MG63 (cell line): ENCODE measurements at regions not wholly inside any gene's neighbourhood (a gene's known extent, or its start where the extent isn't known, plus 50 kb on each side); places are given as distances from the start of the nearest gene placed in this dataset.
A peak's percentile ranks its signal among the peaks of the same experiment; 100 is the strongest.
"Not testable (repeated sequence)": the region's sequence is repeated elsewhere in the genome, so short reads cannot be mapped to it uniquely, and the experiment has no call there.

Experiments used
- DNase-seq: peaks from one replicate; pipeline ENCODE4 v3.0.0-alpha.2; 2020
- H3K27me3 ChIP-seq: fragments of 250-450 bp; sonication (Bioruptor Pico); 2 replicates; pipeline ENCODE4 v1.5.1; 2020; ENCODE audit warnings: mild to moderate bottlenecking, moderate library complexity
- H3K36me3 ChIP-seq: fragments of 250-450 bp; sonication (Bioruptor Pico); 2 replicates; pipeline ENCODE4 v1.5.1; 2020; ENCODE audit warnings: mild to moderate bottlenecking, moderate library complexity
- H3K4me3 ChIP-seq: fragments of 250-450 bp; sonication (Bioruptor Pico); 2 replicates; pipeline ENCODE4 v1.5.1; 2020; ENCODE audit warnings: mild to moderate bottlenecking, moderate library complexity
- H3K9me3 ChIP-seq: fragments of 250-450 bp; sonication (Bioruptor Pico); 2 replicates; pipeline ENCODE4 v1.5.1; 2020; ENCODE audit warnings: mild to moderate bottlenecking, moderate library complexity

- H3K9me3 ChIP-seq: no peaks in the 10 kb centered on the region
- no peak overlapping the region for H3K4me3 ChIP-seq
- DNase-seq: no peak
- no peaks in the 10 kb centered on the region for H3K27me3 ChIP-seq
- H3K36me3 ChIP-seq: no peaks in the 10 kb centered on the region
Observed at GRCh38 chr1:194473766-194474165, 1287.4 kb upstream of the B3GALT2 start.

DNA sequence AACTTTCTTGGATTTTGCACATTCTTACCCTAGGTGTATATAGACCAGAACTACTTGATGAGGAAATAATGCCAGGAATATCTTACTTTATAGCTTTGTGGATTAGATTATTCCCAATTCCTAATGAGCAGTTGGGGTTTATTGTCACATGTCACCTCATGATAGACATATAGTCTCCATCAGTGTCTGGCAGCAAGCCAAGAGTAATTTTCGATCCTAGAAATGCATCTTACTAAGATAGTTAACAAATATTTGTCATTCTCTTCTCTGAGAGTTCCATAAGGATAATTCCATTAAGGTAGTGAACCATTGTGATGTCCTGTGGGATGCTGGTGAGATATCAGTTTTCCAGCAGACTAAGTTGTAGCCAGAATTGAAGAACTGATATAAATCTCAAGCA, 1282.9 kb upstream of the B3GALT2 start:
- no peak overlapping the region for H3K4me3 ChIP-seq
- no peaks in the 10 kb centered on the region for H3K36me3 ChIP-seq
- no peaks in the 10 kb centered on the region for H3K27me3 ChIP-seq
- DNase-seq: no peak
- H3K9me3 ChIP-seq: no peaks in the 10 kb centered on the region

DNA sequence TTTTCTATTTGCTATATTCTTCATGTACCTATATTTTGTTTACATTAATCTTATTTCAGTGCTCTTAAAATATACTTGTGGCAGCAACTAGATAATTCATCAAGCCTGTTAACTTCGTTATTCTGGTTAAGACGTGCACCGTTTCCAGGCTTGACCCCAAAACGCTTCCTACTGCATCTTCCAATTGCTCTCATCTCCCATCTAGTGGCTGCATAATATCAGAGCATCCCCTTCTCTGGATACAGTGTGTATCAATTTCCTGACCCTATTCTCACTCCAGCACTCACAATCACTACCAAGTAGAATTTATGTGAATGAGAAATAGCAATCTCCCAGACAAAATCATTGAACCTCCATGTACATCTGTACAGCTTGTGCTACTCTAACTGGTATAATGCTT, 1280.3 kb upstream of the B3GALT2 start:
- H3K27me3 ChIP-seq: no peaks in the 10 kb centered on the region
- H3K4me3 ChIP-seq: no peak overlapping the region
- DNase-seq: no peak

DNA sequence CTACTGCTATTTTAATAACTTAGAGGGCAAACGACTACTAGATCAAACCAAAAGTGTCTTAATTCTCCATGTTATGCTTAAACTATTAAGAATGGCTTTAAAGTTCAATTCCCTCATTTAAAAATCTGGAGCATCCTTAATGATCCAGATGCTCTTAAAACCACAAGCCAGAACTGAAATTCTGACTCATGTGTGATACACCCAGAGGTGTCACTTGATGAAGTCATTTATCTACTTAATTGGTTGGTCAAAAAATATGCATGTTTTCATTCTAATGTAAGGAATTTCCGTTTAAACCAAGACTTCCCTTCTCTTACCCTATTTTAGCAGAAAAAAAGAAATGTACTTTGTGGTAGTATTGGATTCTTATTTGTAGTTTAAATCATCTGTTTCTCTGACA, 1261.2 kb upstream of the B3GALT2 start:
- Histone ChIP-seq H3K4me3 (no peak overlapping the region), H3K36me3 (no peaks in the 10 kb centered on the region), H3K9me3 (no peaks in the 10 kb centered on the region), H3K27me3 (no peaks in the 10 kb centered on the region)
- DNase-seq: no peak

More for the DNA sequence above, 1280.3 kb upstream of the B3GALT2 start:
- no peaks in the 10 kb centered on the region for H3K9me3 ChIP-seq
- H3K36me3 ChIP-seq: no peaks in the 10 kb centered on the region

- no peaks in the 10 kb centered on the region for H3K9me3 ChIP-seq
- no peak overlapping the region for H3K4me3 ChIP-seq
- no peak for DNase-seq
- no peaks in the 10 kb centered on the region for H3K27me3 ChIP-seq
- H3K36me3 ChIP-seq: no peaks in the 10 kb centered on the region
Observed at GRCh38 chr1:194445244-194445643, 1258.8 kb upstream of the B3GALT2 start.

- H3K27me3 ChIP-seq: no peaks in the 10 kb centered on the region
- DNase-seq: no peak
- H3K9me3 ChIP-seq: no peaks in the 10 kb centered on the region
- no peak overlapping the region for H3K4me3 ChIP-seq
- no peaks in the 10 kb centered on the region for H3K36me3 ChIP-seq
Observed at GRCh38 chr1:194442901-194443575, 1256.6 kb upstream of the B3GALT2 start.

DNA sequence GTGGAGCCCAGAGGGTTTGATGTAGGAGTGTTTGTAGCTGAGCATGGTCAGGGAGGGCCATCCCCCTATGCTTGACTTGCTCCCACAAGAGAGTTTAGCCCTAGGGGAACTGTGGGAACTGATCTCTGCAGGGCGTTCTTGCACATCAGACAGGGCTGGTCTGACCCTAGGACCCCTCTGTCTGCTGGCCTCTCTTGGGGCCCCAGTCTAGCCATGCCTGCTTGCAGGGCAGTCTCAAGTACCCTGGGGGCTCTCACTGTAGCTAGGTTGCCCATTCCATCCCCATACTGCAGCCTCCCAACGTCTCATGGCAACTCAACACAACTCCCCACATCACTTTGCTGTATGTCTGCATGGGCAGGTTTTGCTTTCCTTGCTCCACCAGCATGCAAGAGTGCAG, 1250.7 kb upstream of the B3GALT2 start:
- Histone ChIP-seq H3K27me3 (no peaks in the 10 kb centered on the region), H3K4me3 (no peak overlapping the region), H3K9me3 (no peaks in the 10 kb centered on the region), H3K36me3 (no peaks in the 10 kb centered on the region)
- DNase-seq: no peak

GRCh38 chr1:194431121-194431520, 1244.7 kb upstream of the B3GALT2 start:
- Histone ChIP-seq H3K27me3 (no peaks in the 10 kb centered on the region; the same call in 1 of the 2 replicates), H3K36me3 (no peaks in the 10 kb centered on the region), H3K4me3 (no peak overlapping the region), H3K9me3 (no peaks in the 10 kb centered on the region)
- DNase-seq: no peak

- Histone ChIP-seq H3K27me3 (no peaks in the 10 kb centered on the region), H3K36me3 (no peaks in the 10 kb centered on the region), H3K4me3 (no peak overlapping the region), H3K9me3 (no peaks in the 10 kb centered on the region)
- DNase-seq: no peak
Observed at GRCh38 chr1:194420706-194421105, 1234.3 kb upstream of the B3GALT2 start.

GRCh38 chr1:194419721-194420120, 1233.3 kb upstream of the B3GALT2 start:
- no peak for DNase-seq
- Histone ChIP-seq H3K36me3 (no peaks in the 10 kb centered on the region), H3K27me3 (no peaks in the 10 kb centered on the region), H3K4me3 (no peak overlapping the region), H3K9me3 (no peaks in the 10 kb centered on the region)

- no peaks in the 10 kb centered on the region for H3K36me3 ChIP-seq
- 0 out of 2 replicates have a peak, but pooled peaks cover 2% of the 10 kb centered on the region for H3K9me3 ChIP-seq
- DNase-seq: no peak
- no peak overlapping the region for H3K4me3 ChIP-seq
- H3K27me3 ChIP-seq: no peaks in the 10 kb centered on the region
Observed at GRCh38 chr1:194410756-194411155, 1224.3 kb upstream of the B3GALT2 start.

GRCh38 chr1:194407238-194407637, 1220.8 kb upstream of the B3GALT2 start:
- not testable (repeated sequence) for H3K9me3 ChIP-seq, H3K36me3 ChIP-seq, H3K27me3 ChIP-seq, H3K4me3 ChIP-seq
- DNase-seq: peak; percentile 16

DNA sequence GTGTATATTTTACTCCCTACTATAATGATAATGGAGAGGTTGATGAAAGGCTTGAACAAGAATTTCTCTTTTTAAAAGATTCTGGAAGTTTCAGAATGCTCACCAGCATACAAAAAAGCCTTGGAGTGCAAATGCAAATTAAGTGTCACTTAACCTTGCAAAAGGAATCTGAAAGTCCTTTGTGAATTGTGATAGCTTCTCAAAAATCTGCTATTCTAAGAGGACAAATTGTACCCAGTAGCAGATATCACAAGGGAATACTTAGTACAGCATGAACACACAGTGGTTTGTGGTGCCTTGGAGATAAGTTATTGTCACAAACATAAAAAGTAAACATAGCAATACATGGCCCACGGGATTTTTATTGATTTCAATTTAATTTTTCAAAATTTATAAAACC, 1208.3 kb upstream of the B3GALT2 start:
- H3K4me3 ChIP-seq: no peak overlapping the region
- no peaks in the 10 kb centered on the region for H3K36me3 ChIP-seq
- H3K27me3 ChIP-seq: no peaks in the 10 kb centered on the region
- DNase-seq: no peak
- no peaks in the 10 kb centered on the region for H3K9me3 ChIP-seq

GRCh38 chr1:194387531-194387930, 1201.1 kb upstream of the B3GALT2 start:
- Histone ChIP-seq H3K36me3 (no peaks in the 10 kb centered on the region), H3K27me3 (no peaks in the 10 kb centered on the region), H3K4me3 (no peak overlapping the region), H3K9me3 (no peaks in the 10 kb centered on the region)
- DNase-seq: no peak

DNA sequence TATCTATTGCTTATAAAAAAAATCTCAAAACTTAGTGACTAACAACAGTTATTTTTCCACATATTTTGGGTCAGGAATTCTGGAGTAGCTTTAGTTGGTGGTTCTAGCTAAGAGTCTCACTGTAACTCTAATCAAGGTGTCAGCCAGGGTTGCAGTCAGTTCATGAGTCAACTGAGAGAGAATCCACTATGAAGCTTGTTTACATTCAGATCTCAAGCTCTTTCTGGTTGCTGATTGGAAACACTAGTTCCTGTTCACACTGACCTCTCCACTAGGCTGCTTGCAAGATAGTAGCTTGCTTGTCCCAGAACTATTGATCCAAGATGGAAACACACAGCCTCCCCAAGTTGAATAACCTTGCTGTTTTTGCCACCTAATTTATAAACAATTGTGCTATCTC, 1192.1 kb upstream of the B3GALT2 start:
- H3K4me3 ChIP-seq: no peak overlapping the region
- no peaks in the 10 kb centered on the region for H3K36me3 ChIP-seq
- no peaks in the 10 kb centered on the region for H3K9me3 ChIP-seq
- H3K27me3 ChIP-seq: no peaks in the 10 kb centered on the region
- no peak for DNase-seq

DNA sequence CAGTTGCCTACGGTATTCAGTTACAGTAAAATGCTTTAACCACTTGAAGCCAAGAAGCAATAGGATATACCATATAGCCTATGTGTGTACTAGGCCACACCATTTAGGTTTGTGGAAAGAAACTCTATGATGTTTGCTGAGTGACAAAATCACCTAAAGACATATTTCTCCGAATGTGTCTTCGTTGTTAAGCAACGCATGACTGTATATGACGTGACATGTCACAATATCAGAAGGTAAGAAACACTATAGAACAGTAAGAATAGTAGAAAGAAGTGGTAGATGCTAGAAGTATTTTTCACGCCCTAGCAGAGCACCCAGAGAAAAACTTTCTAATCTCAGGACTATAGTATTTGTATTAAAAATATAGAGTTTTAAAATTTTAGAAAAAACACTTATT, 1188.2 kb upstream of the B3GALT2 start:
- DNase-seq: no peak
- no peaks in the 10 kb centered on the region for H3K27me3 ChIP-seq

GRCh38 chr1:194372266-194372665, 1185.9 kb upstream of the B3GALT2 start:
- Histone ChIP-seq H3K4me3 (no peak overlapping the region), H3K36me3 (no peaks in the 10 kb centered on the region), H3K27me3 (no peaks in the 10 kb centered on the region), H3K9me3 (no peaks in the 10 kb centered on the region)
- no peak for DNase-seq

More for the DNA sequence above, 1188.2 kb upstream of the B3GALT2 start:
- H3K36me3 ChIP-seq: no peaks in the 10 kb centered on the region
- no peak overlapping the region for H3K4me3 ChIP-seq
- no peaks in the 10 kb centered on the region for H3K9me3 ChIP-seq

DNA sequence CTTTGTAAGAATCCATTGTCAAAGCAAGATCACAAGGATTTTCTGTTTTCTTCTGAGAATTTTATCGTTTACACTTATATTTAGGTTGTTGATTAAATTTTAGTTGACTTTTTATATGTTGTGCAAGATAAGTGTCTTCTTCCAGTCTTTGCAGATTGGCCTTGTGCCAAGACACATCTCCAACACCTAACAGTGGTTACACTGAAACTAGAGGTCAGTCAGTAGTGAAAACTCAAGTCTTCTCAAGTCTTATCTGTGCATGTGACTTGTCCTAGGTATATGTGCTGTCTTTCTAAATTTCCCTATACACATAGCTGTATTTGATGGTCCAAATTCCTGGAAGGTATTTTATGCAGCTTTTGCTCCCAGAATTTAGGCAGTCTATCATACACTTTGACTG, 1183.2 kb upstream of the B3GALT2 start:
- Histone ChIP-seq H3K27me3 (no peaks in the 10 kb centered on the region), H3K4me3 (no peak overlapping the region), H3K36me3 (no peaks in the 10 kb centered on the region), H3K9me3 (no peaks in the 10 kb centered on the region)
- DNase-seq: no peak

DNA sequence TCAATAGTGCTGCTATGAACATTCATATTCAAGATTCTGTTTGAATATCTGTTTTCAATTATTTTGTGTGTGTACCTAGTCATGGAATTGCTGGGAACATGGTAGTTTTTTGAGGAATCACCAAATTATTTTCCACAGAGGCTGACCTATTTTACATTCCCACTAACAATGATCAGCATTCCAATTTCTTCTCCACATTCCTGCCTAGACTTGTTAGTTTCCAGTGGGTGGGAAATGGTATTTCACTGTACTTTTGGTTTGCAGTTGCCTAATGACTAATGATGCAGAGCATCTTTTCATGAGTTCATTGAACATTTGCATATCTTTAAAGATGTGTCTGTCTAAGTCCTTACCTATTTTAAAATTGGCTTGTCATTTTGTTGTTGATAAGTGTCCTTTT, 1182.6 kb upstream of the B3GALT2 start:
- no peaks in the 10 kb centered on the region for H3K36me3 ChIP-seq
- H3K27me3 ChIP-seq: no peaks in the 10 kb centered on the region
- DNase-seq: no peak
- H3K4me3 ChIP-seq: no peak overlapping the region
- H3K9me3 ChIP-seq: no peaks in the 10 kb centered on the region
